ENCODE measurements at regions not wholly inside any gene's neighbourhood (a gene's known extent, or its start where the extent isn't known, plus 50 kb on each side); places are given as distances from the start of the nearest gene placed in this dataset.

DNA sequence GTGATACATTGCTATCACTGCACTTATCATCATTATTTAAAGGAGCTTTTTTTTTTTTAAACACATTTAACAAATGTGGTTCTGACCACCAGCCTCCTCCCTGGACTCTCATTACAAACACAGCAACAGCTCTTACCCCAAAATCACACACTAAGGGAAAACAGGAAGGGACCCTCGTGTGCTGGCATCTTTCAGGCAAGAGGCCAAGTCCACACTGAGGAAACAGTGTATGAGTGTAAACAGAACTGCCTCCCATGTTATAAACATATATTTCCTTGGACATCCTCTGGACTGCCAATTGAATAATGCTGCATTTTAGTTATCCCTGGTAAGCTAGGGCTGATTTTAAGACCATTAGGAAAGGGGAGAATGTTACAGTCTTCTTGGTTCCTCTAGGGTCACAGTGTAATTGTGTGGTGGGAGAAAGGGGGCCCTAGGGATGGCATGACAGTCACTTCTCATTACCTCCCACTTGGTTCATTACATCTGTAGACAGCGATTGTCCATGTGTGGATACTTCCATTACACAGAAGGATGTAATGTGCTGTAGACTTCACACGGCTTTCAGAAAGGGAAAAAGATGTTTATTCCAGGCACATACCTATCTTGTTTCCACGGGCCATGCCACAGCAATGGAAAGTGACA lies 244.6 kb upstream of the TET2 start:
- no peak for DNase-seq
- Histone ChIP-seq H3K27me3 (ENCODE audit: control insufficient read depth in 1 of 2, insufficient read depth in 2 of 2, low read length in 1 of 2) (no peaks in the 10 kb centered on the region), H3K36me3 (ENCODE audit: control insufficient read depth in 1 of 2, insufficient read depth in 2 of 2, low read length in 1 of 2) (no peaks in the 10 kb centered on the region), H3K4me3 (ENCODE audit: low read length in 2 of 2) (no peak overlapping the region), H3K4me1 (ENCODE audit: control insufficient read depth in 1 of 2, insufficient read depth in 2 of 2, low read length in 2 of 2) (no peaks in the 10 kb centered on the region), H3K27ac (ENCODE audit: low read depth in 1 of 2, low read length in 2 of 2) (no peak overlapping the region), H3K9me3 (ENCODE audit: control insufficient read depth, low read length) (no peaks in the 10 kb centered on the region)
- no peak for ATAC-seq (ENCODE audit: low FRiP score)
- WGBS, 2 donors, result 54 to 61% methylated on average over 4 of the region's 4 CpGs
- intact Hi-C loops (cut with DNase I), result no loop called here

DNA sequence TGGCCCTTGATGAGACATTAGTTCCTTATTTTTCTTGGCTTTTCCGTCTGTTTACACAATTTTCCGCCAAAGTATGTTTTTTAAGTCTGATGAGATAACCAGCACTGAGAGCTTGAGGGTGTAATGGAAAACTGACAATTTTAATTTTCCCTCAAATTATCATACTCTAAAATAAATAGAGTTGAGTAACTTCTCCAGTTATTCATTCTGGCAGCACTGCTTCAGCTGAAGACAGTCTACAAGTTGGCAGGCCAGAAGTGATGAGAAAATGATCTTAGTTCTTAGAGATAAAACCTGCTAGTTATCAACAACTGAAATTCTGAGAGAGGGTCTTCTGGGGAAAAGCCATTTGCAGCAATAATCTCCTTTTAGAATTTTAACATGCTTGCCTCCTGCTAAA lies 241.6 kb upstream of the TET2 start:
- Histone ChIP-seq H3K9me3 (ENCODE audit: control insufficient read depth, low read length) (no peaks in the 10 kb centered on the region), H3K4me1 (ENCODE audit: control insufficient read depth in 1 of 2, insufficient read depth in 2 of 2, low read length in 2 of 2) (no peaks in the 10 kb centered on the region), H3K36me3 (ENCODE audit: control insufficient read depth in 1 of 2, insufficient read depth in 2 of 2, low read length in 1 of 2) (no peaks in the 10 kb centered on the region), H3K4me3 (ENCODE audit: low read length in 2 of 2) (no peak overlapping the region), H3K27ac (ENCODE audit: low read depth in 1 of 2, low read length in 2 of 2) (no peak overlapping the region), H3K27me3 (ENCODE audit: control insufficient read depth in 1 of 2, insufficient read depth in 2 of 2, low read length in 1 of 2) (no peaks in the 10 kb centered on the region)
- 42 to 52% methylated on average over 2 of the region's 2 CpGs for WGBS, 2 donors
- ATAC-seq (ENCODE audit: low FRiP score) (no peak), DNase-seq (no peak)
- intact Hi-C loops (cut with DNase I), result no loop called here

DNA sequence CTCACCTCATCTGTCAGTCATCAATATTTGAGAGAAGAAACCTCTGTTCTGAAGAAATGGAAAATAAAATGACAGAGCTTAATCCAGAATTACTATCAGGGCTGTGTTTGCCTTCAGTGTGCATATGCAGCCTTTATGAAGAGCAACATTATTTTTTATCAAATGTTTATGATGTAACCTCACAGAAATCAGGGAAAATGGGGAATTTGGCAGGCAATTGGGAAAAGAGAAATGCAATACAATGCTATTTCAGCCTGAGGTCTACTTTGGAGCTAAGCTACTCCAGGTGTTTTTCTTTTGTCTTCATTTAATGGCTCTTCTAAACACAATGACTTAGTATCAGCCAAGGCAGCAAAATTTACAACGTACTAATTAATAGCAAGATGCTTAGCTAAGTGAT lies 241.1 kb upstream of the TET2 start:
- no peak overlapping the region for H3K4me3 ChIP-seq (ENCODE audit: low read length in 2 of 2)
- H3K36me3 ChIP-seq (ENCODE audit: control insufficient read depth in 1 of 2, insufficient read depth in 2 of 2, low read length in 1 of 2), result no peaks in the 10 kb centered on the region
- DNase-seq (no peak), ATAC-seq (ENCODE audit: low FRiP score) (no peak)
- H3K4me1 ChIP-seq (ENCODE audit: control insufficient read depth in 1 of 2, insufficient read depth in 2 of 2, low read length in 2 of 2), result no peaks in the 10 kb centered on the region
- H3K27me3 ChIP-seq (ENCODE audit: control insufficient read depth in 1 of 2, insufficient read depth in 2 of 2, low read length in 1 of 2), result no peaks in the 10 kb centered on the region
- H3K27ac ChIP-seq (ENCODE audit: low read depth in 1 of 2, low read length in 2 of 2), result no peak overlapping the region
- H3K9me3 ChIP-seq (ENCODE audit: control insufficient read depth, low read length), result no peaks in the 10 kb centered on the region
- intact Hi-C loops (cut with DNase I), result no loop called here
- WGBS, 2 donors, result 70 to 76% methylated on average over 1 of the region's 1 CpG

DNA sequence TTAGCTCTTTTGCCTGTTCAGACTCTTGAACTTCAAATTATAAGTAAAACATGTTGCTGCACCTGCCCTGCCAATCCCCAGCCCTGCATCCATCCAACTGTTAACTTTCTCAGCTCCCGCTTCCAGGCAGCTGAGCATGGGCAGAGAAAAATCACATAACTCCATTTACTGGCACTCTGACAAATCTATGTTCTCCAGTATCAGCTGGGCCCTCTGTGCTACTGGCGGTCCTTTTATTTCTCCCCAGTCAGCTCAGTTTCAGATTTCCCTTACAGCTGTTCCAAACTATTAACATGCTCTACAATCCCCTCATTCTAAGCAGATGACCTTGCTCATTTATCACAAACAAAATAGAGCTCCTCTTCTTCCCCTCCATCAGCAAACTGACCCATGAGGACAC lies 240.4 kb upstream of the TET2 start:
- intact Hi-C loops (cut with DNase I), result no loop called here
- H3K27ac ChIP-seq (ENCODE audit: low read depth in 1 of 2, low read length in 2 of 2), result no peak overlapping the region
- no peak for ATAC-seq (ENCODE audit: low FRiP score)

DNA sequence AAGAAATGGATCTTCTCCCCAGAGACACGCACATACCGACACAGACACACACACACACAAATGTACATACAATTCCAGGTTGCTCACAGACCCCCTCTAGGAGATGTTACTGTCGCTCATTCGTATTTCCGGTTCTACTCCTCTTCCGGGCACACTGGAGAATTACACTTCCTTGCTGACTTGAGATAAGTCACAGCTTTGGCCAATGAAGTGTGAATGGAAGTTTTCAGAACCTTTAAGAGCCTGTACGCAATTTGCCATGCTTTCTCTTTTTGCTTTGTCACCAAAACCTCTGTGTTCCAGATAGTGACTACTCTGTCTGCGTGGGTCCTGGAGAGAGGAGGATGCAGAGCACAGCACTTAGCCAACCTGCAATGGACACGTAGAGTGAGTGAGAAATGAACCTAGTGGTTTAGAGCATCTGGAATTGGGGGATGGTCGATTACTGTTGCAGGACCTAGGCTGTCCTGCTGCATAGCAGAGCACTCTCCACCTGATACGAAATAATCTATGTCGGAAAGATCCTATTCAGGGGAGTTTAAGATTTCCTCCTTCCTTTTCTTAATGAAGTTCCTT lies 239.5 kb upstream of the TET2 start:
- Histone ChIP-seq H3K4me1 (ENCODE audit: control insufficient read depth in 1 of 2, insufficient read depth in 2 of 2, low read length in 2 of 2) (no peaks in the 10 kb centered on the region), H3K27me3 (ENCODE audit: control insufficient read depth in 1 of 2, insufficient read depth in 2 of 2, low read length in 1 of 2) (no peaks in the 10 kb centered on the region), H3K36me3 (ENCODE audit: control insufficient read depth in 1 of 2, insufficient read depth in 2 of 2, low read length in 1 of 2) (no peaks in the 10 kb centered on the region), H3K27ac (ENCODE audit: low read depth in 1 of 2, low read length in 2 of 2) (no peak overlapping the region), H3K9me3 (ENCODE audit: control insufficient read depth, low read length) (no peaks in the 10 kb centered on the region), H3K4me3 (ENCODE audit: low read length in 2 of 2) (no peak overlapping the region)
- DNase-seq (no peak), ATAC-seq (ENCODE audit: low FRiP score) (no peak)
- intact Hi-C loops (cut with DNase I), result no loop called here
- WGBS, 2 donors, result 73 to 82% methylated on average over 12 of the region's 12 CpGs

More for the DNA sequence above, 240.4 kb upstream of the TET2 start:
- H3K36me3 ChIP-seq (ENCODE audit: control insufficient read depth in 1 of 2, insufficient read depth in 2 of 2, low read length in 1 of 2), result no peaks in the 10 kb centered on the region
- WGBS, 2 donors, result 19% methylated on average over 2 of the region's 2 CpGs
- H3K4me3 ChIP-seq (ENCODE audit: low read length in 2 of 2), result no peak overlapping the region
- no peak for DNase-seq
- no peaks in the 10 kb centered on the region for H3K4me1 ChIP-seq (ENCODE audit: control insufficient read depth in 1 of 2, insufficient read depth in 2 of 2, low read length in 2 of 2)
- H3K27me3 ChIP-seq (ENCODE audit: control insufficient read depth in 1 of 2, insufficient read depth in 2 of 2, low read length in 1 of 2), result no peaks in the 10 kb centered on the region
- no peaks in the 10 kb centered on the region for H3K9me3 ChIP-seq (ENCODE audit: control insufficient read depth, low read length)

DNA sequence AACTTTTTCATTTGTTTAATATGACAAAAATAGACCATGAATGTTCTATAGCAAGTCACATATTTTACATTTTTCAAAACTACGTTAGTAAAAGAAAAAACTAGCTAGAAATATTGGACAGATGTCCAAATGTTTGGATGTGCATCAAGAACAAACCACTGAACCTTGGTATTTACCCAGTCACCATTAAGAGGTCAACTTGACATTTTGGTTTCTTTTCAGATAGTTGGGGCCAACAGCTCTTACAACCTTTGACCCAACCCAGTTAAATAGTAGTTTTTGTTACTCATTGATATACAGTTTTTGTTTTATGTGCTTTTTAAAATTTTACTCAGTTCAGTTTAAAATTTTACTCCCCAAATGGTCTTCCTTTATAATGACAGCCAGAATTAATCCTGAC lies 238.7 kb upstream of the TET2 start:
- no peaks in the 10 kb centered on the region for H3K9me3 ChIP-seq (ENCODE audit: control insufficient read depth, low read length)
- DNase-seq (no peak), ATAC-seq (ENCODE audit: low FRiP score) (no peak)
- H3K27me3 ChIP-seq (ENCODE audit: control insufficient read depth in 1 of 2, insufficient read depth in 2 of 2, low read length in 1 of 2), result no peaks in the 10 kb centered on the region
- H3K27ac ChIP-seq (ENCODE audit: low read depth in 1 of 2, low read length in 2 of 2), result no peak overlapping the region
- no peaks in the 10 kb centered on the region for H3K36me3 ChIP-seq (ENCODE audit: control insufficient read depth in 1 of 2, insufficient read depth in 2 of 2, low read length in 1 of 2)
- 5 to 13% methylated on average over 1 of the region's 1 CpG for WGBS, 2 donors
- intact Hi-C loops (cut with DNase I), result no loop called here
- no peaks in the 10 kb centered on the region for H3K4me1 ChIP-seq (ENCODE audit: control insufficient read depth in 1 of 2, insufficient read depth in 2 of 2, low read length in 2 of 2)
- no peak overlapping the region for H3K4me3 ChIP-seq (ENCODE audit: low read length in 2 of 2)

DNA sequence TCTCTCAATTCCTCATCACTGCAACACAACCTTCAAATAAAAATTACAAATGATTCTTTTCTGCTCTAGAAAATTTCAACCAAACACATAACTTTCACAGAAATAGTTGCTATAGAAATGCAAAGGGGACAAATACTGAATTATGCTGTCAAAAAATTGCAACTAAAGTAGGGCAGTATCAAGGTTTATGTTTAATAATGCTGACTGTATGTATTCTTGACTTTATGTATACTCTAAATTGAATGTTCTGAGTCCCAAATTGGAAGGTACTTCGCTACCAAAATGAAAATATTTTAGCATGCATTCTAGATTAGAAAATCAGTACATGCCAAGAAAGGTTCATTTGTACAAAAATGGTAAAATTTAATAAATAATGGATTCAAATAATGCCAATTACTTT lies 237.3 kb upstream of the TET2 start:
- 52 to 63% methylated on average over 1 of the region's 1 CpG for WGBS, 2 donors
- ATAC-seq (ENCODE audit: low FRiP score), result no peak
- no peaks in the 10 kb centered on the region for H3K4me1 ChIP-seq (ENCODE audit: control insufficient read depth in 1 of 2, insufficient read depth in 2 of 2, low read length in 2 of 2)

DNA sequence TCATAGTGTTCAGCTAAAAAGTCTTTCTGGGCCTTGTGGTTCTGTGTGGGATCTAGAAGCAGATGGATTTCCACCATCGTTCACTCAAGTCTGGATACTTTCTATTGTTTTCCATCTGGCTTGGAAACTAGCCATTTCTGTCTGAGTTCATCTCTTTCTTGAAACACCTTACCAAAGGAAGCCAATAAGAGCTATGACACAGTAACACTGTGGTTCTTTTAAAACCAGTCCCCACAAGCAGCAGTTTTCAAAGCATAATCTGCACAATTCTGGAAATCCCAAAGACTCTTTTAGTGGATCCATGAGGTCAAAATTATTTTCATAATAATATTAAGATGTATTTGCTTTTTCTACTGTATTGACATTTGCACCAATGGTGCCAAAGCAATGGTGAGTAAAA lies 234.2 kb upstream of the TET2 start:
- Histone ChIP-seq H3K36me3 (ENCODE audit: control insufficient read depth in 1 of 2, insufficient read depth in 2 of 2, low read length in 1 of 2) (no peaks in the 10 kb centered on the region), H3K27ac (ENCODE audit: low read depth in 1 of 2, low read length in 2 of 2) (no peak overlapping the region), H3K4me3 (ENCODE audit: low read length in 2 of 2) (no peak overlapping the region), H3K27me3 (ENCODE audit: control insufficient read depth in 1 of 2, insufficient read depth in 2 of 2, low read length in 1 of 2) (peaks cover 0 to 1% of the 10 kb centered on the region in 2 donors), H3K4me1 (ENCODE audit: control insufficient read depth in 1 of 2, insufficient read depth in 2 of 2, low read length in 2 of 2) (no peaks in the 10 kb centered on the region), H3K9me3 (ENCODE audit: control insufficient read depth, low read length) (no peaks in the 10 kb centered on the region)
- 75 to 88% methylated on average over 1 of the region's 1 CpG for WGBS, 2 donors
- ATAC-seq (ENCODE audit: low FRiP score) (no peak), DNase-seq (no peak)
- intact Hi-C loops (cut with DNase I), result no loop called here

More for the DNA sequence above, 237.3 kb upstream of the TET2 start:
- no peak overlapping the region for H3K4me3 ChIP-seq (ENCODE audit: low read length in 2 of 2)
- DNase-seq, result no peak
- no peak overlapping the region for H3K27ac ChIP-seq (ENCODE audit: low read depth in 1 of 2, low read length in 2 of 2)
- H3K9me3 ChIP-seq (ENCODE audit: control insufficient read depth, low read length), result no peaks in the 10 kb centered on the region
- intact Hi-C loops (cut with DNase I), result no loop called here
- no peaks in the 10 kb centered on the region for H3K27me3 ChIP-seq (ENCODE audit: control insufficient read depth in 1 of 2, insufficient read depth in 2 of 2, low read length in 1 of 2)
- H3K36me3 ChIP-seq (ENCODE audit: control insufficient read depth in 1 of 2, insufficient read depth in 2 of 2, low read length in 1 of 2), result no peaks in the 10 kb centered on the region

DNA sequence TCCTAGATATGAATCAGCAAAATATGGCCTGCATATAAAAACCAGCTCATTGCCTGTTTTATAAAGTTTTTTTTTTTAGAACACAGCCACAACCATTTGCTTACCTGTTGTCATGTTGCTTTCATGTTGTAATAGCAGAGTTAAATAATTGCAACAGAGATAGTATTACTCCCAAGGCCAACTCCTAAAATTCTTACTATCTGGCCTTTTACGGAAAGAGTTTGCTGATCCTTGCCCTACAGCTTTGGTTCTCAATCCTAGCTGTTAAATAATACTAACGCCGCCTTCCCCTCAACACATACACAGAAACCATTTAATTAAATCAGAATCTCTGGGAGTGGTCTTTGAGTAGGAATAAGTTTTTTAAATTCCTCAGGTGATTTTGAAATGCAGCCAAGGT lies 231.3 kb upstream of the TET2 start:
- no peak overlapping the region for H3K27ac ChIP-seq (ENCODE audit: low read depth in 1 of 2, low read length in 2 of 2)
- H3K4me3 ChIP-seq (ENCODE audit: low read length in 2 of 2), result no peak overlapping the region
- H3K4me1 ChIP-seq (ENCODE audit: control insufficient read depth in 1 of 2, insufficient read depth in 2 of 2, low read length in 2 of 2), result no peaks in the 10 kb centered on the region
- peaks cover 0 to 1% of the 10 kb centered on the region in 2 donors for H3K27me3 ChIP-seq (ENCODE audit: control insufficient read depth in 1 of 2, insufficient read depth in 2 of 2, low read length in 1 of 2)
- DNase-seq (no peak), ATAC-seq (ENCODE audit: low FRiP score) (no peak)
- H3K36me3 ChIP-seq (ENCODE audit: control insufficient read depth in 1 of 2, insufficient read depth in 2 of 2, low read length in 1 of 2), result no peaks in the 10 kb centered on the region
- 74 to 80% methylated on average over 3 of the region's 3 CpGs for WGBS, 2 donors
- H3K9me3 ChIP-seq (ENCODE audit: control insufficient read depth, low read length), result no peaks in the 10 kb centered on the region
- intact Hi-C loops (cut with DNase I), result no loop called here

Data from aorta (tissue), 5 donors.